ENCODE measurements at regions not wholly inside any gene's neighbourhood (a gene's known extent, or its start where the extent isn't known, plus 50 kb on each side); places are given as distances from the start of the nearest gene placed in this dataset.

GRCh38 chr16:63578791-63579190 is 1542.6 kb upstream of the CDH8 start:
- no peaks in the 10 kb centered on the region for H3K9me3 ChIP-seq (replicated peaks; ENCODE audit: control insufficient read depth, insufficient read depth, low read length)
- RAD21 ChIA-PET (ENCODE audit: unreplicated experiment), result no interaction called here
- intact Hi-C loops (cut with micrococcal nuclease; ENCODE audit: unreplicated experiment), result no loop called here
- WGBS (ENCODE audit: insufficient coverage, insufficient replicate concordance, low lambda C conversion rate, missing lambda C conversion rate), result 41% methylated on average over 1 of the region's 1 CpG
- no peaks in the 10 kb centered on the region for H3K4me1 ChIP-seq (ENCODE audit: control insufficient read depth, insufficient read depth, low read length)
- SMC1A ChIA-PET (ENCODE audit: uncharacterized antibody, unreplicated experiment), result no interaction called here
- no peaks in the 10 kb centered on the region for H3K27me3 ChIP-seq (replicated peaks in 1 of 2; ENCODE audit: control insufficient read depth in 2 of 2, insufficient read depth in 2 of 2, low read length in 1 of 2)
- H3K4me2 ChIP-seq (ENCODE audit: control insufficient read depth, insufficient read depth), result no peak overlapping the region
- H4K20me1 ChIP-seq (ENCODE audit: control insufficient read depth, insufficient read depth), result no peaks in the 10 kb centered on the region
- H2AFZ ChIP-seq (ENCODE audit: control insufficient read depth, low read depth, low read length), result no peak overlapping the region
- ATAC-seq (no peak), DNase-seq (ENCODE audit: low read depth, low spot score) (no peak), FAIRE-seq (no peak)
- no peaks in the 10 kb centered on the region for H3K79me2 ChIP-seq (ENCODE audit: control insufficient read depth, insufficient read depth, low read length)
- no TSS peak for BruUV-seq (replicated peaks)
- POLR2A ChIA-PET, result no interaction called here
- CTCF ChIA-PET, result no interaction called here
- no peaks in the 10 kb centered on the region for H3K36me3 ChIP-seq (ENCODE audit: control insufficient read depth in 2 of 2, insufficient read depth in 2 of 2, low read length in 1 of 2)
- in situ Hi-C loops (cut with MboI), result no loop called here
- H3K27ac ChIP-seq (ENCODE audit: control insufficient read depth, insufficient read depth), result no peak overlapping the region
- H3K4me3 ChIP-seq, result no peak overlapping the region
- H3K9ac ChIP-seq (ENCODE audit: control insufficient read depth, insufficient read depth, low read length), result no peak overlapping the region
- no peak for TF ChIP-seq ZNF274 (IDR thresholded peaks at IDR 0.05; ENCODE audit: insufficient read depth, insufficient read length)
- TF ChIP-seq, protein P1, sequence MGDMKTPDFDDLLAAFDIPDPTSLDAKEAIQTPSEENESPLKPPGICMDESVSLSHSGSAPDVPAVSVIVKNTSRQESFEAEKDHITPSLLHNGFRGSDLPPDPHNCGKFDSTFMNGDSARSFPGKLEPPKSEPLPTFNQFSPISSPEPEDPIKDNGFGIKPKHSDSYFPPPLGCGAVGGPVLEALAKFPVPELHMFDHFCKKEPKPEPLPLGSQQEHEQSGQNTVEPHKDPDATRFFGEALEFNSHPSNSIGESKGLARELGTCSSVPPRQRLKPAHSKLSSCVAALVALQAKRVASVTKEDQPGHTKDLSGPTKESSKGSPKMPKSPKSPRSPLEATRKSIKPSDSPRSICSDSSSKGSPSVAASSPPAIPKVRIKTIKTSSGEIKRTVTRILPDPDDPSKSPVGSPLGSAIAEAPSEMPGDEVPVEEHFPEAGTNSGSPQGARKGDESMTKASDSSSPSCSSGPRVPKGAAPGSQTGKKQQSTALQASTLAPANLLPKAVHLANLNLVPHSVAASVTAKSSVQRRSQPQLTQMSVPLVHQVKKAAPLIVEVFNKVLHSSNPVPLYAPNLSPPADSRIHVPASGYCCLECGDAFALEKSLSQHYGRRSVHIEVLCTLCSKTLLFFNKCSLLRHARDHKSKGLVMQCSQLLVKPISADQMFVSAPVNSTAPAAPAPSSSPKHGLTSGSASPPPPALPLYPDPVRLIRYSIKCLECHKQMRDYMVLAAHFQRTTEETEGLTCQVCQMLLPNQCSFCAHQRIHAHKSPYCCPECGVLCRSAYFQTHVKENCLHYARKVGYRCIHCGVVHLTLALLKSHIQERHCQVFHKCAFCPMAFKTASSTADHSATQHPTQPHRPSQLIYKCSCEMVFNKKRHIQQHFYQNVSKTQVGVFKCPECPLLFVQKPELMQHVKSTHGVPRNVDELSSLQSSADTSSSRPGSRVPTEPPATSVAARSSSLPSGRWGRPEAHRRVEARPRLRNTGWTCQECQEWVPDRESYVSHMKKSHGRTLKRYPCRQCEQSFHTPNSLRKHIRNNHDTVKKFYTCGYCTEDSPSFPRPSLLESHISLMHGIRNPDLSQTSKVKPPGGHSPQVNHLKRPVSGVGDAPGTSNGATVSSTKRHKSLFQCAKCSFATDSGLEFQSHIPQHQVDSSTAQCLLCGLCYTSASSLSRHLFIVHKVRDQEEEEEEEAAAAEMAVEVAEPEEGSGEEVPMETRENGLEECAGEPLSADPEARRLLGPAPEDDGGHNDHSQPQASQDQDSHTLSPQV (IDR thresholded peaks at IDR 0.05), result no peak
- no peak for TF ChIP-seq NRF1 (conservative IDR thresholded peaks at IDR 0.05; ENCODE audit: low read depth, low read length)
- TF ChIP-seq RCOR1 (conservative IDR thresholded peaks at IDR 0.05; ENCODE audit: low read depth, low read length), result no peak
- TF ChIP-seq, protein P2, sequence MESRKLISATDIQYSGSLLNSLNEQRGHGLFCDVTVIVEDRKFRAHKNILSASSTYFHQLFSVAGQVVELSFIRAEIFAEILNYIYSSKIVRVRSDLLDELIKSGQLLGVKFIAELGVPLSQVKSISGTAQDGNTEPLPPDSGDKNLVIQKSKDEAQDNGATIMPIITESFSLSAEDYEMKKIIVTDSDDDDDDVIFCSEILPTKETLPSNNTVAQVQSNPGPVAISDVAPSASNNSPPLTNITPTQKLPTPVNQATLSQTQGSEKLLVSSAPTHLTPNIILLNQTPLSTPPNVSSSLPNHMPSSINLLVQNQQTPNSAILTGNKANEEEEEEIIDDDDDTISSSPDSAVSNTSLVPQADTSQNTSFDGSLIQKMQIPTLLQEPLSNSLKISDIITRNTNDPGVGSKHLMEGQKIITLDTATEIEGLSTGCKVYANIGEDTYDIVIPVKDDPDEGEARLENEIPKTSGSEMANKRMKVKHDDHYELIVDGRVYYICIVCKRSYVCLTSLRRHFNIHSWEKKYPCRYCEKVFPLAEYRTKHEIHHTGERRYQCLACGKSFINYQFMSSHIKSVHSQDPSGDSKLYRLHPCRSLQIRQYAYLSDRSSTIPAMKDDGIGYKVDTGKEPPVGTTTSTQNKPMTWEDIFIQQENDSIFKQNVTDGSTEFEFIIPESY (IDR thresholded peaks at IDR 0.05), result no peak
- no peak for TF ChIP-seq CBX5 (IDR thresholded peaks at IDR 0.05; ENCODE audit: low read depth)
- no peak for TF ChIP-seq IRF4 (IDR thresholded peaks at IDR 0.05; ENCODE audit: low read depth, low read length)
- TF ChIP-seq HSF1 (IDR thresholded peaks at IDR 0.05; ENCODE audit: low read depth, low read length), result no peak
- no peak for TF ChIP-seq ZNF687 (IDR thresholded peaks at IDR 0.05)
- TF ChIP-seq SPI1 (IDR thresholded peaks at IDR 0.05; ENCODE audit: borderline replicate concordance, insufficient read depth, low read depth, low read length), result no peak
